Mammary epithelial cell (primary cell): ENCODE measurements at regions not wholly inside any gene's neighbourhood (a gene's known extent, or its start where the extent isn't known, plus 50 kb on each side); places are given as distances from the start of the nearest gene placed in this dataset.

ENCODE experiments used
- EZH2 ChIP-seq: IDR thresholded peaks from 2 replicates; pipeline ENCODE4 v1.6.1; 2012; ENCODE audit warnings: low read length, inconsistent platforms, borderline replicate concordance
- TF ChIP-seq, protein P1 (sequence below), 2 donors: IDR thresholded peaks in 1 of 2; conservative IDR thresholded peaks in 1 of 2; 2 replicates each; pipeline ENCODE4 v1.5.1; 2011 to 2012; ENCODE audit warnings: inconsistent platforms in 2 of 2, low read length in 2 of 2, mild to moderate bottlenecking in 2 of 2, control low read depth in 1 of 2, low read depth in 1 of 2; ENCODE audit not compliant: insufficient read depth in 1 of 2; ENCODE audit errors: extremely low read depth in 1 of 2

DNA sequence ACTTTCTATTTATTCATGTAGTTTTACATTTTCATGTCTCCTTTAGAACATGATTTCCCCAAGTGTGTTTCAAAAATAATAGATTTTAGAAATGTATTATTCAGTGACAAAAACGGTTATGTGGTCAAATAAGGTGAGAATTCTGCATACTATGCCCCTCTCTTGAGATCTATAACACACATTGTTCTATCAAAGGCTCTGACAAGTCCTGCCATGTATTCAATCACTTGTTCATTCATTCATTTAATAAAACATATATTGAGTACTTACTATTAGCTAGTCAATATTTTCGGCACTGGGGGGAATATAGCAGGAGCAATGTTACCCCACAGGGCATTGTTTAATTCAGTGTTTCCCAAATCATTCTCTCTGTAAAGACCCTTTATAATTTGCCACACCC, 58.4 kb upstream of the FGF13 start:
- TF ChIP-seq, protein P1, sequence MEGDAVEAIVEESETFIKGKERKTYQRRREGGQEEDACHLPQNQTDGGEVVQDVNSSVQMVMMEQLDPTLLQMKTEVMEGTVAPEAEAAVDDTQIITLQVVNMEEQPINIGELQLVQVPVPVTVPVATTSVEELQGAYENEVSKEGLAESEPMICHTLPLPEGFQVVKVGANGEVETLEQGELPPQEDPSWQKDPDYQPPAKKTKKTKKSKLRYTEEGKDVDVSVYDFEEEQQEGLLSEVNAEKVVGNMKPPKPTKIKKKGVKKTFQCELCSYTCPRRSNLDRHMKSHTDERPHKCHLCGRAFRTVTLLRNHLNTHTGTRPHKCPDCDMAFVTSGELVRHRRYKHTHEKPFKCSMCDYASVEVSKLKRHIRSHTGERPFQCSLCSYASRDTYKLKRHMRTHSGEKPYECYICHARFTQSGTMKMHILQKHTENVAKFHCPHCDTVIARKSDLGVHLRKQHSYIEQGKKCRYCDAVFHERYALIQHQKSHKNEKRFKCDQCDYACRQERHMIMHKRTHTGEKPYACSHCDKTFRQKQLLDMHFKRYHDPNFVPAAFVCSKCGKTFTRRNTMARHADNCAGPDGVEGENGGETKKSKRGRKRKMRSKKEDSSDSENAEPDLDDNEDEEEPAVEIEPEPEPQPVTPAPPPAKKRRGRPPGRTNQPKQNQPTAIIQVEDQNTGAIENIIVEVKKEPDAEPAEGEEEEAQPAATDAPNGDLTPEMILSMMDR (conservative IDR thresholded peaks at IDR 0.05 in 1 of 2, IDR thresholded peaks at IDR 0.05 in 1 of 2; ENCODE audit: extremely low read depth in 1 of 2, insufficient read depth in 1 of 2, low read depth in 1 of 2, low read length in 2 of 2), result no peak
- no peak for TF ChIP-seq EZH2
